K562 (cell line): ENCODE measurements at regions not wholly inside any gene's neighbourhood (a gene's known extent, or its start where the extent isn't known, plus 50 kb on each side); places are given as distances from the start of the nearest gene placed in this dataset.
"Not testable (repeated sequence)": the region's sequence is repeated elsewhere in the genome, so short reads cannot be mapped to it uniquely, and the experiment has no call there.

Experiments used
- ATAC-seq: fragments of 200-7000 bp; cut with Tn5 transposase; 3 replicates; pipeline ENCODE4 v1.9.1; 2020; ENCODE audit warnings: moderate library complexity
- BruUV-seq: library from RNA; stranded (reverse); fragments of 400-500 nt; replicated peaks from 2 replicates; lab custom pipeline; 2021; lab: Mats Ljungman, UMichigan
- CTCF ChIA-PET: fragments of 300-600 bp; formaldehyde crosslinking; extraction: SDS; loops from one replicate; lab custom pipeline; 2021; ENCODE audit warnings: low intra/inter-chr PET ratio; lab: Yijun Ruan, JAX
- POLR2A ChIA-PET: fragments of 300-600, 350-650 bp; sonication (Branson Sonifier 250); formaldehyde crosslinking; extraction: SDS; loops from one replicate; lab custom pipeline; 2021; ENCODE audit warnings: antibody characterized with exemption, inconsistent platforms; lab: Yijun Ruan, JAX
- DNase-seq, 4 experiments: peaks; one replicate each; pipeline versions ENCODE4 v3.0.0 to v3.0.0-alpha.2; 2011 to 2018; ENCODE audit warnings: low spot score in 3 of 4, mixed read lengths in 3 of 4; ENCODE audit errors: extremely low read depth in 1 of 4
- FAIRE-seq: peaks from 2 replicates; lab custom pipeline; 2011; peaks lifted over from hg19 to GRCh38; lab: Jason Lieb, UNC
- H2AFZ ChIP-seq: 2 replicates; pipeline ENCODE4 v1.6.0; 2011; ENCODE audit warnings: low read depth, low read length, control low read depth, inconsistent platforms
- H3K27ac ChIP-seq: fragments of 200-600 bp; 3 replicates; pipeline ENCODE4 v1.8.0; 2011; ENCODE audit warnings: low read depth, mild to moderate bottlenecking, control low read depth, inconsistent platforms, low read length, moderate library complexity, mixed read lengths; ENCODE audit errors: extremely low read depth
- H3K27me3 ChIP-seq, 2 experiments: fragments of 300-600 bp in 1 of 2; 2 replicates in 1 of 2; 3 replicates in 1 of 2; pipeline versions ENCODE4 v1.6.0 to v1.8.0; 2011; ENCODE audit warnings: inconsistent platforms in 2 of 2, low read length in 2 of 2, mild to moderate bottlenecking in 1 of 2, mixed read lengths in 1 of 2, moderate library complexity in 1 of 2; ENCODE audit not compliant: control insufficient read depth in 2 of 2, insufficient read depth in 2 of 2
- H3K36me3 ChIP-seq: fragments of 300-600 bp; 3 replicates; pipeline ENCODE4 v1.8.0; 2011; ENCODE audit warnings: mild to moderate bottlenecking, low read length, inconsistent platforms; ENCODE audit not compliant: control insufficient read depth, insufficient read depth
- H3K4me1 ChIP-seq, 2 experiments: fragments of 200-600 bp in 1 of 2; replicated peaks in 1 of 2; 2 replicates in 1 of 2; 3 replicates in 1 of 2; pipeline versions ENCODE4 v1.5.1 to v1.8.0; 2011; ENCODE audit warnings: inconsistent platforms in 2 of 2, low read length in 2 of 2, mild to moderate bottlenecking in 1 of 2, mixed read lengths in 1 of 2, moderate library complexity in 1 of 2; ENCODE audit not compliant: control insufficient read depth in 2 of 2, insufficient read depth in 2 of 2
- H3K4me2 ChIP-seq: 2 replicates; pipeline ENCODE4 v1.6.1; 2011; ENCODE audit warnings: low read length, control low read depth, inconsistent platforms, mixed read lengths; ENCODE audit not compliant: insufficient read depth
- H3K4me3 ChIP-seq: fragments of 200-600 bp; sonication (generic), shearing (Covaris generic); 2 replicates; pipeline ENCODE4 v1.5.1; 2016; ENCODE audit warnings: control low read depth, inconsistent platforms
- H3K79me2 ChIP-seq: fragments of 200-600 bp; 3 replicates; pipeline ENCODE4 v1.8.0; 2011; ENCODE audit warnings: low read length, inconsistent platforms; ENCODE audit not compliant: control insufficient read depth, insufficient read depth
- H3K9ac ChIP-seq, 2 experiments: 2 replicates each; pipeline versions ENCODE4 v1.6.0 to v1.6.1; 2011; ENCODE audit warnings: low read depth in 2 of 2, low read length in 2 of 2, control low read depth in 1 of 2, inconsistent platforms in 1 of 2, mild to moderate bottlenecking in 1 of 2, mixed read lengths in 1 of 2; ENCODE audit not compliant: insufficient read depth in 1 of 2
- H3K9me1 ChIP-seq: one replicate; pipeline ENCODE4 v1.6.0; 2011; ENCODE audit warnings: inconsistent platforms, mild to moderate bottlenecking, low read length, moderate library complexity; ENCODE audit not compliant: control insufficient read depth, insufficient read depth
- H3K9me3 ChIP-seq: replicated peaks from 2 replicates; pipeline ENCODE4 v1.5.1; 2011; ENCODE audit warnings: low read depth, low read length, inconsistent platforms; ENCODE audit not compliant: control insufficient read depth, insufficient read depth
- H4K20me1 ChIP-seq: replicated peaks from 2 replicates; pipeline ENCODE4 v1.6.1; 2011; ENCODE audit warnings: low read length, inconsistent platforms, mixed read lengths; ENCODE audit not compliant: control insufficient read depth, insufficient read depth
- whole genome bisulfite sequencing: fragments of 100-300 bp; shearing (Covaris generic); methylation state at CpG from one replicate; pipeline ENCODE4 v1.1.6; 2016; ENCODE audit warnings: low coverage, mixed read lengths; ENCODE audit not compliant: insufficient coverage; ENCODE audit errors: missing lambda C conversion rate; 5-methylcytosine and 5-hydroxymethylcytosine counted together
- in situ Hi-C: fragments of 300-500 bp; cut with MboI; formaldehyde crosslinking; loops from 4 replicates; pipeline ENCODE4 v1.15.0; 2018; ENCODE audit warnings: inconsistent platforms, mixed read lengths
- intact Hi-C: fragments of 100-400 bp; cut with micrococcal nuclease; formaldehyde crosslinking; loops from 2 replicates; pipeline ENCODE4 v1.14.2; 2022

- H3K9me3 ChIP-seq, H3K4me1 ChIP-seq, ATAC-seq, BruUV-seq, H2AFZ ChIP-seq, CTCF ChIA-PET, H3K9ac ChIP-seq, H3K27ac ChIP-seq, H3K36me3 ChIP-seq, POLR2A ChIA-PET, H3K27me3 ChIP-seq, H4K20me1 ChIP-seq, H3K4me3 ChIP-seq, H3K4me2 ChIP-seq, H3K79me2 ChIP-seq, DNase-seq, FAIRE-seq, in situ Hi-C loops, H3K9me1 ChIP-seq, intact Hi-C loops: not testable (repeated sequence)
- WGBS: under 1% methylated on average over 11 of the region's 11 CpGs
Measured at GRCh38 chr9:62860939-62861860, 1671.4 kb downstream of the SPATA31A7 start.

GRCh38 chr9:62862180-62862579 is 1672.3 kb downstream of the SPATA31A7 start:
- H3K79me2 ChIP-seq, H3K36me3 ChIP-seq, H3K27me3 ChIP-seq, H2AFZ ChIP-seq, H3K9me3 ChIP-seq, H3K4me3 ChIP-seq, FAIRE-seq, H3K9me1 ChIP-seq, H4K20me1 ChIP-seq, intact Hi-C loops, H3K9ac ChIP-seq, in situ Hi-C loops, H3K4me2 ChIP-seq, ATAC-seq, BruUV-seq, H3K27ac ChIP-seq, H3K4me1 ChIP-seq, DNase-seq, POLR2A ChIA-PET, CTCF ChIA-PET: not testable (repeated sequence)
- WGBS: 0% methylated on average over 1 of the region's 2 CpGs

GRCh38 chr9:62863319-62863718 is 1673.5 kb downstream of the SPATA31A7 start:
- H3K79me2 ChIP-seq, H3K9ac ChIP-seq, FAIRE-seq, H3K36me3 ChIP-seq, in situ Hi-C loops, H3K27ac ChIP-seq, H4K20me1 ChIP-seq, H3K9me1 ChIP-seq, H3K4me3 ChIP-seq, H3K4me2 ChIP-seq, intact Hi-C loops, ATAC-seq, DNase-seq, CTCF ChIA-PET, BruUV-seq, H2AFZ ChIP-seq, POLR2A ChIA-PET, H3K9me3 ChIP-seq, H3K4me1 ChIP-seq, H3K27me3 ChIP-seq: not testable (repeated sequence)
- WGBS: 0% methylated on average over 4 of the region's 4 CpGs

GRCh38 chr9:62863867-62864266 is 1674.0 kb downstream of the SPATA31A7 start:
- 2% methylated on average over 8 of the region's 8 CpGs for WGBS
- H3K27me3 ChIP-seq, H4K20me1 ChIP-seq, H3K9me3 ChIP-seq, POLR2A ChIA-PET, H3K4me2 ChIP-seq, H3K36me3 ChIP-seq, H3K9ac ChIP-seq, DNase-seq, H3K9me1 ChIP-seq, H3K4me1 ChIP-seq, H3K79me2 ChIP-seq, FAIRE-seq, BruUV-seq, H3K4me3 ChIP-seq, H2AFZ ChIP-seq, in situ Hi-C loops, H3K27ac ChIP-seq, CTCF ChIA-PET, ATAC-seq, intact Hi-C loops: not testable (repeated sequence)
